Right atrium auricular region (tissue), 2 donors: ENCODE measurements at regions not wholly inside any gene's neighbourhood (a gene's known extent, or its start where the extent isn't known, plus 50 kb on each side); places are given as distances from the start of the nearest gene placed in this dataset.

Experiments used
- DNase-seq: peaks from one replicate; pipeline ENCODE4 v3.0.0-alpha.2; 2019; ENCODE audit warnings: low spot score
- H3K27ac ChIP-seq, 2 donors: fragments of 200-600 bp; sonication (generic); 1 replicate in 1 of 2; 2 replicates in 1 of 2; pipeline ENCODE4 v1.5.1; 2016 to 2019
- H3K27me3 ChIP-seq, 2 donors: fragments of 200-600 bp; sonication (generic); one replicate each; pipeline versions ENCODE4 v1.5.1 to v1.6.0; 2017 to 2019
- H3K36me3 ChIP-seq: fragments of 200-600 bp; sonication (generic); one replicate; pipeline ENCODE4 v1.5.1; 2016
- H3K4me1 ChIP-seq, 2 donors: fragments of 200-600 bp; sonication (generic); one replicate each; pipeline versions ENCODE4 v1.5.1 to v1.6.0; 2017 to 2019
- H3K4me3 ChIP-seq, 2 donors: fragments of 200-600 bp; sonication (generic); 1 replicate in 1 of 2; 2 replicates in 1 of 2; pipeline ENCODE4 v1.5.1; 2017 to 2019; ENCODE audit warnings: mild to moderate bottlenecking in 1 of 2, moderate library complexity in 1 of 2
- H3K9me3 ChIP-seq, 2 donors: fragments of 200-600 bp; sonication (generic); one replicate each; pipeline ENCODE4 v1.5.1; 2019
- TF ChIP-seq, protein P1 (sequence below), 2 donors: fragments of 200-600 bp; sonication (generic); IDR thresholded peaks; one replicate each; pipeline ENCODE4 v1.5.1; 2019; ENCODE audit warnings: antibody characterized with exemption in 2 of 2

DNA sequence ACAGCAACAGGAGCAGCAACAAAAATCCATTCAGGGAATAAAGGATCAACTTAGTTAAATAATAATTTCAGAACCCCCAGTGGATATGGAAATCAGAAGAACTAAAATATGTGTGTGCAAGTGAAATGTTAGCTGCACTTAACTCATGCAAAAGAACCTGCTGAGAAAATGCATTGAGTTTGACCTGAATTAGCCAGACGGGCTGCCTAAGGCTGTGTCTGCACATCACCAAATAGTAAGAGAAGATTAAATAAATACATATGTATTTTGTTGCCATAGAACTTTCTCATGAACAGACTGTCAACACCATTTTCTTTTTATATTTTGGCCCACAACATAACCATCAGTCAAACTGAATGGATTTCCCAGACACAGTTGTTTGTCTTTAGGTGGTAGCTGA lies 262.0 kb upstream of the PIK3C3 start:
- Histone ChIP-seq H3K36me3 (no peaks in the 10 kb centered on the region), H3K4me3 (no peak overlapping the region), H3K27me3 (no peaks in the 10 kb centered on the region), H3K9me3 (no peaks in the 10 kb centered on the region), H3K27ac (no peak overlapping the region), H3K4me1 (no peaks in the 10 kb centered on the region)
- DNase-seq = no peak
- TF ChIP-seq, protein P1, sequence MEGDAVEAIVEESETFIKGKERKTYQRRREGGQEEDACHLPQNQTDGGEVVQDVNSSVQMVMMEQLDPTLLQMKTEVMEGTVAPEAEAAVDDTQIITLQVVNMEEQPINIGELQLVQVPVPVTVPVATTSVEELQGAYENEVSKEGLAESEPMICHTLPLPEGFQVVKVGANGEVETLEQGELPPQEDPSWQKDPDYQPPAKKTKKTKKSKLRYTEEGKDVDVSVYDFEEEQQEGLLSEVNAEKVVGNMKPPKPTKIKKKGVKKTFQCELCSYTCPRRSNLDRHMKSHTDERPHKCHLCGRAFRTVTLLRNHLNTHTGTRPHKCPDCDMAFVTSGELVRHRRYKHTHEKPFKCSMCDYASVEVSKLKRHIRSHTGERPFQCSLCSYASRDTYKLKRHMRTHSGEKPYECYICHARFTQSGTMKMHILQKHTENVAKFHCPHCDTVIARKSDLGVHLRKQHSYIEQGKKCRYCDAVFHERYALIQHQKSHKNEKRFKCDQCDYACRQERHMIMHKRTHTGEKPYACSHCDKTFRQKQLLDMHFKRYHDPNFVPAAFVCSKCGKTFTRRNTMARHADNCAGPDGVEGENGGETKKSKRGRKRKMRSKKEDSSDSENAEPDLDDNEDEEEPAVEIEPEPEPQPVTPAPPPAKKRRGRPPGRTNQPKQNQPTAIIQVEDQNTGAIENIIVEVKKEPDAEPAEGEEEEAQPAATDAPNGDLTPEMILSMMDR (IDR thresholded peaks at IDR 0.05) = no peak

DNA sequence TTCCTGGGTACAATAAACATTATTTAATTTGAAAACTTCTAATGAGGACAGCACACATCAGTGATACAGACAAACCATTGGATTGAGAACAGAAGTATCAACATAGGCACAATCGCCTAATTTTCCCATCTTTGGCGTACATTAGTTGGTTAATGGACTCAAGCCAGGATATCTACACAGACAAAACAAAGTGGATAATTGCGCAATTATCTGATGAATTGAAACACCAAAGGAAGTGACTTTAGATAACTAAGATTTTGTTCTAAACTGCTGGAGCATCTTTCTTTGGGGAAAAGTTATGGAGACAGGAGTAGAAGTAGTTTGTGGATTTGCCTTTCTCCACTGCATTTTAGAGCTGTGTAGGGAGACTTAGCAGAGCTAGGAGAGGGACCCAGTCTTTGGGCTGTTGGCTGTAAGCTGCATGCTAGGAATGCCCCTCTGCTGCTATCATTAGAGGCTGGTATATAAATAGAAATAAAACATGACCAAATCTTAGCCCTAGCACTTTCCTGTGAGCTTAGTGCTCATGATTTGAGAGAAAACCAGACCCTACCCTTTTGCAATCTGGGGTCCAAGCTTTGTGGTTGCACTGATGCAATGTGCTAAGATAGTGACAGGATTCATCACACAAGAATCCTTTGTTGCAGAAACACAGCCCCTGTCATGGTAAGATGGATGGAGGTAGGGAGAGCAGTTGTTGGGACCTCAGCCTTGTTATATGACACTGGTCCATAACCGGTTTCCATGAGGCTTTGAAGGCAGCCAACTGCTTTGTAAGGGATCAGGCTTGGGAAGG lies 264.5 kb upstream of the PIK3C3 start:
- Histone ChIP-seq H3K9me3 (no peaks in the 10 kb centered on the region), H3K4me1 (no peaks in the 10 kb centered on the region), H3K4me3 (no peak overlapping the region), H3K36me3 (no peaks in the 10 kb centered on the region), H3K27ac (no peak overlapping the region), H3K27me3 (no peaks in the 10 kb centered on the region)
- DNase-seq = no peak
- TF ChIP-seq, protein P1 (IDR thresholded peaks at IDR 0.05) = no peak

DNA sequence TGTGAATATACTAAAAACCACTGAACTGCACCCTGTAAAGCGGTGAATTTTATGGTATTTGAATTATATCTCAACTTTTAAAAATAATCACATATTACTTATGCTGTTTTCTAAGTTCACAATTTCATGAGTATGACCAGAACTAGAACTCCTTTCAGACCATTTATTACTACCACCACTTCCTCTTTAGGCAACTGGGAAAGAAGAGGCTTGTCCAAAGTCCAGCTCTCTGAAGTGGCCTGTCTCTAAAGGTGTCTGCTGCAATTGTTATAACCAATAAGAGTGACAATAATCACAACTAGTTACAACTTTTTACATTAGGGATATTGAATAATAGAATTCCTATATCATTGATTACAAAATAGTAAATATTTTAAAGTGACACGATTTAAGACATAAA lies 267.9 kb upstream of the PIK3C3 start:
- Histone ChIP-seq H3K4me1 (no peaks in the 10 kb centered on the region), H3K9me3 (no peaks in the 10 kb centered on the region), H3K27me3 (no peaks in the 10 kb centered on the region), H3K4me3 (no peak overlapping the region), H3K36me3 (no peaks in the 10 kb centered on the region), H3K27ac (no peak overlapping the region)
- TF ChIP-seq, protein P1 (IDR thresholded peaks at IDR 0.05) = no peak
- DNase-seq = no peak

DNA sequence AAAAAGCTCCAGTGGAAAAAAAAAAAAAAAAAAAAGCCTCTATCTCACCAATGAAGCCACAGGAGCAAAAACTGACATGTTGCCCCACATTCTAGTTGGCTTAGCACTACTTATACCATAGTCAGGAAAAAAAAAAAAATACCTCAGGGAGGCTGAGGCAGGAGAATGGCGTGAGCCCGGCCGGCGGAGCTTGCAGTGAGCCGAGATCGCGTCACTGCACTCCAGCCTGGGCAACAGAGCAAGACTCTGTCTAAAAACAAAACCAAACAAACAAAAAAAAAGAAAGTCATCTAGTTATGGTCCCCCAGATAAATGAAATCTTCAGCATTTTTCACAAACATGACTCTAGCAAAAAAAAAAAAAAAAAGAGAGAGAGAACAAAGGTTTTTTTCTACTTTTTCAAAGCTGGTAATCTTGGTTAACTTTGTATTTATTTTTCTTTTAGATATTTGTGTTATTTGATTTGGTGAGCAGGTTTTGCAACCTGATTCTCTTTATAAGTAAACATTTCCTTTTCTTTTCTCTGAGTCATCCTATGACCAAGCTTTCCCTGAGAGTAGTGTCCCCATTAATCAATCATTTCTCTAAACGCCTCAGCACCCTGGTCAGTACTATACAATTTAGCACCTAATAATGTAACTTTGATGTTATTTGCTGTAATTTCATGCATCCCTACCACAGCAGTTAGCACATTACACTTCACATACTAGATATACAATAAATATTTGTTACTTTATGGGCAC lies 273.7 kb upstream of the PIK3C3 start:
- no peak for DNase-seq
- no peak overlapping the region for H3K4me3 ChIP-seq
- no peaks in the 10 kb centered on the region for H3K27me3 ChIP-seq
- TF ChIP-seq, protein P1 (IDR thresholded peaks at IDR 0.05) = no peak
- no peak overlapping the region for H3K27ac ChIP-seq
- H3K36me3 ChIP-seq = no peaks in the 10 kb centered on the region
- no peaks in the 10 kb centered on the region for H3K4me1 ChIP-seq
- no peaks in the 10 kb centered on the region for H3K9me3 ChIP-seq

DNA sequence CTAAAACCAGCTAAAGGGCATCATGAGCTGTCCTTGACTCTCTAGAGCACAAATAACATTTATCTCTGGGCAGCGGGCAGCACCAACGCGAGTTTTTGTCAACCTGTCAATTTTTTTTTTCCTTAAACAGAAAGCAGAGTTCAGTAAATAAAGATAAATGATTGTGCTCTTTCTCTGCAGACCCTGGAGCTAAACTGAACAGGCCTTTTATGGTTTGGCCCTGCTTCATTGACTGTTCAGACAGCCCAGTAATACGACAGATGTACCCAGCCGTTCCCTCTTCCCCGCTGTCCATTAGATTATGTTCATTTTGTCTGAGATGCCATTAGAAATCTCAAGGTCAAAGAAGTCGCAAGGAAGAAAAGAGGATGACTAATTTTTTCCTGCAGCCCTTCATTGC lies 280.5 kb upstream of the PIK3C3 start:
- H3K36me3 ChIP-seq = no peaks in the 10 kb centered on the region
- H3K27ac ChIP-seq = no peak overlapping the region
- no peaks in the 10 kb centered on the region for H3K27me3 ChIP-seq
- TF ChIP-seq, protein P1 (IDR thresholded peaks at IDR 0.05) = no peak
- no peaks in the 10 kb centered on the region for H3K9me3 ChIP-seq
- no peaks in the 10 kb centered on the region for H3K4me1 ChIP-seq
- DNase-seq = no peak
- no peak overlapping the region for H3K4me3 ChIP-seq
